Gastrocnemius medialis (tissue), 4 donors: ENCODE measurements at regions not wholly inside any gene's neighbourhood (a gene's known extent, or its start where the extent isn't known, plus 50 kb on each side); places are given as distances from the start of the nearest gene placed in this dataset.

Source experiments
- CTCF ChIP-seq, 5 experiments: fragments of 450-650 bp in 3 of 5; fragments of 200-600 bp in 2 of 5; sonication (generic) in 2 of 5; IDR thresholded peaks in 4 of 5; conservative IDR thresholded peaks in 1 of 5; 1 replicate in 4 of 5; 2 replicates in 1 of 5; pipeline ENCODE4 v1.5.1; 2016 to 2019; ENCODE audit warnings: antibody characterized with exemption in 5 of 5, mild to moderate bottlenecking in 3 of 5, moderate library complexity in 3 of 5
- POLR2A ChIP-seq, 2 donors: fragments of 450-650 bp; IDR thresholded peaks; one replicate each; pipeline ENCODE4 v1.6.1; 2017; ENCODE audit warnings: antibody characterized with exemption in 2 of 2, mild to moderate bottlenecking in 2 of 2, moderate library complexity in 2 of 2

DNA sequence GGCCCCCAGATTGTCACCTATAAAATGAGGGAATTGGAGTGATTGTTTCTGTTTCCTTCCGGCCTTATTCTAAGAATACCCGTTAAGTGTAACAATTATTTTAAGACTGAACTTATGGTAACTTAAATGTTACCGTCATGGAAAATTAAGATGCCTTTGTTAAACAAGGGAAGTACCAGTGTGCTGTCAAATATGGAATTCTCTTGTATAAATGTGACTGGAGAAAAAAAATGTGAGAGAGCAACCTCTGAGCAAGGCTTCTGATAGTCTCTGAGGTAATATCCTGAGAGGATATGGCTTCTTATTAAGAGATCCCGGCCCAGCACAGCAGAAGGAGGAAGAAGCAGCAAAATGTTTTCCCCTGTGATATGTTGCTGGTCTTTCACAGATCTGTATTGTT lies 480.7 kb upstream of the ADAMTS9 start:
- TF ChIP-seq CTCF (IDR thresholded peaks at IDR 0.05 in 4 of 5, conservative IDR thresholded peaks at IDR 0.05 in 1 of 5) (no peak), POLR2A (IDR thresholded peaks at IDR 0.05) (no peak)
